ENCODE measurements at regions not wholly inside any gene's neighbourhood (a gene's known extent, or its start where the extent isn't known, plus 50 kb on each side); places are given as distances from the start of the nearest gene placed in this dataset.

DNA sequence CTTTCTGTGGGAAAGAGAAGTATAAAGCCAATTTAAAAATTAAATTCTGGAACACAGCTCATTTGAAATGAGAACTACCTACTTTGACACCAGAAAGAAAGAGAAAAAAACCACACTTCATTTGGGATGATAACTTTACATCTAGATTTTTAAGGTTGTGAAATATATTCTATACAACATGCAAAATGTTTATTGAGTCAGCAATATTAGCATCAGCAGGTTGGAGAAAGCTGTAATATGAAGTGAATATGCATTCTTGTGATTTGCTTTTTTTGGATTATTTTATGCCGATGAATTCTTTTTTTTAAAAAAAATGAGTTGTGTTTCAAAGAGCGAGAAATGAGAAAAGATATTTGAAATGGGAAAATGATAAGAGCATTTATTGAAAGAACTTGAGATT is 307.0 kb upstream of the DPPA4 start:
- no peak for TF ChIP-seq GATA3 (IDR thresholded peaks at IDR 0.05; ENCODE audit: low read depth, low read length)
- no peak for TF ChIP-seq GATA2 (IDR thresholded peaks at IDR 0.05; ENCODE audit: low read depth, low read length)

Data from SH-SY5Y (cell line).